HG02759 (cell line): ENCODE measurements at regions not wholly inside any gene's neighbourhood (a gene's known extent, or its start where the extent isn't known, plus 50 kb on each side); places are given as distances from the start of the nearest gene placed in this dataset.

Experiments used
- ATAC-seq: cut with Tn5 transposase; IDR thresholded peaks from one replicate; pipeline ENCODE4 v1.9.1; 2021; ENCODE audit warnings: mild to moderate bottlenecking, moderate library complexity; ENCODE audit not compliant: unreplicated experiment

DNA sequence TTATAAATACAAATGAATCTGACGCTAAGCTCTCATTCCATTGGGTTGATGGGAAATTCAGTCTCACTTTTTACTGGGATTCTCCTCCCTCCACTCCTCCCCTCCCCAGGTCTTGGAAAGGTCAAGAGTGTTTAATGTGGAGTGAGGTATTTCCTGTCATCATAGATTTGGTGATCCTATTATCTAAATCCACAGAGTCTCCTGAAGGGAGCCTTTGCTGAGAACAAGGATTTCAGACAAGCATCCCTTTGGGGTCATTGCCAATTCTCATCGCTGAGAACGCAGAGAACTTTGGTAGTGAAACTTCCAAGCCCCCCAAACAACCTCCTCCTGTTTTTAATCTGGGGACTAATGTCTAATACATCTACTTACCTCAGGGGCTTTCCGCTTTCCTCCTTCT lies 297.9 kb downstream of the OTOL1 start:
- ATAC-seq = no peak

DNA sequence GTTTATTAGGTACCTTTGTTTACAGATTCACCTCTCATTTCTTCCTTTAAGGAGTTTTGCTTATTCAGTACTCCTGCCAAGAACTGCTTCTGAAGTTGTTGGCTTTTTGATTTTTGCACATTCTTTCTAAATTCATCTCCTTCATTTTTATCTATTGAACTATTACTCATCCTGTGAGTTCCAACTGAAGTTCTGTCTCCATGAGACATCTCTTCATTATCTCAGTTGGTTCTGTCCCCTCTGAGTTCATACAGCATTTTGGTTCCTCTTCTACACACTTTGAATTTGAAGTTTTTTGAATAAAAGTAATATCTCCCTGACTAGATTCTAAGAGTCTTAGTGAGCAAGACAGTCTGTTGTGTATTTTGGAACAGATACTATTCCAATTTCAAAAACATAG lies 299.7 kb downstream of the OTOL1 start:
- ATAC-seq = no peak

GRCh38 chr3:161796780-161797179 lies 300.2 kb downstream of the OTOL1 start:
- ATAC-seq = no peak

GRCh38 chr3:161798016-161798415 lies 301.4 kb downstream of the OTOL1 start:
- no peak for ATAC-seq

DNA sequence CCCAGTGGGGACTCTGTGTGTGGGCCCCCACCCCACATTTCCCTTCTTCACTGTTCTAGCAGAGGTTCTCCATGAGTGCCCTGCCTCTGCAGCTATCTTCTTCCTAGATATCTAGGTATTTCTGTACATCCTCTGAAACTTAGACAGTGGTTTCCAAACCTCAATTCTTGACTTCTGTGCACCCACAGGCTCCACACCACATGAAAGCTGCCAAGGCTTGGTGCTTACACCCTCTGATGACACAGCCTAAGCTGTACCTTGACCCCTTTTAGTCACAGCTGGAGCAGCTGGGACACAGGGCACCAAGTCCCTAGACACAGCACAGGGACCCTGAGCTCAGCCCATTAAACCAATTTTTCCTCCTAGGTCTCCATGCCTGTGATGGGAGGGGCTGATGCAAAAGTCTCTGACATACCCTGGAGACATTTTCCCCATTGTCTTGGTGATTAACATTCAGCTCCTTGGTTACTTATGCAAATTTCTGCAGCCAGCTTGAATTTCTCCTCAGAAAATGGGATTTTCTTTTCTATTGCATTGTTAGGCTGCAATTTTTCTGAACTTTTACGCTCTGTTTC lies 304.5 kb downstream of the OTOL1 start:
- ATAC-seq = no peak

- ATAC-seq = no peak
Measured at GRCh38 chr3:161818106-161818505, 321.5 kb downstream of the OTOL1 start.

DNA sequence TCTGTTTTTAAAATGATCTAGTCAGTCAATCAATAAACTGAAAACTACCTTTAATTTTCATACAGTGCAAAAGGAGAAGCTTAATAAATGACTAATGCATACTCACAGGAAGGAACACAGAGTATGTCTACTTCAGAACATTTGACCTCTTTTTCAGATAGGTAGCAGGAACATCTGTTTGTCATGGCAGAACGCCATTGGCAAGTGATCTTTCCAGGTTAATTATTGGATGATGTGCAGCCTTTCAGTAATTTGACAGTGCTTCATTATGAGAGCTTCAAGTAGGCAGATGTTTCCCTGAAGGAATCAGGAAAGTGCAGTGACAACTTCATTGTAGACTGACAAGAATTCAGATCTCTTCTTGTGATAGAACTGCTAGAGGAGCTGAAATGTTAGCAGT lies 325.0 kb downstream of the OTOL1 start:
- no peak for ATAC-seq

GRCh38 chr3:161822291-161822690 lies 325.7 kb downstream of the OTOL1 start:
- ATAC-seq = no peak

DNA sequence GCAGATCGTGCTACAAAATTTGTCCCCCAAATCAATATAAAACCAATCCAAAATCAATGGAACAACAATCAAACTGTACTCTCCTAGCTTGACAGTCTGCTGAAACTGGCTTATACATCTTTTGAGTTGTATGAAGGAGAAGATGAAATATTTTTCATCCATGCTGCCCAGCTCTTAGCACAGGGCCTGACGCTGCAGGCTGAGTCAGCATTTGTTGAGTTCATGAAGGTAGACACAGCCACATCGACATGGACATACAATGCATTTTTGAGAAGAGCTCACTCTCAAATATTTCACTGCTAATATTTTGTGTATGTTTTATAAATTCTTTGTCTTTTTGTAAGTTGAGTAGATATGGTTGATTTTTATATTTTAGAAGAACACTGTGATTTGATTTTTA lies 327.3 kb downstream of the OTOL1 start:
- ATAC-seq = no peak

DNA sequence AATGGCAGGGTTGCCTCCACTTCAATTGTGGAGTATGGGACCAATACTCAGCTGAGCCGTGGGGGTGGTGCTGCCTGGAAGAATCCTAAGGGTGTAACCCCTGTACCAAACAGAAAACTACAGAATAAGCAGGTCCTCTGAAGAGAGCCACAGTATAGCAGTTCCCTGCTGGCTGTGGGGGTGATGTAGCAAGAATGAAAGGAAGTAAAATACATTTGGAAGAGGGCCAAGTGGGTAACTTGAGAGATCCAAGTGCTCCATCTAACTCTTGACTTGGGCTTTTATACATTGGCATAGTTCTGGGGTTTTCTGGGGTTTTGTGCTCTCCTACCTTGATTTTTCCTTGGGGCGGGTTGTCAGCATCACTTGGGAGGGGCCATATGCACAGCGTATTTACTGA lies 341.4 kb downstream of the OTOL1 start:
- no peak for ATAC-seq

DNA sequence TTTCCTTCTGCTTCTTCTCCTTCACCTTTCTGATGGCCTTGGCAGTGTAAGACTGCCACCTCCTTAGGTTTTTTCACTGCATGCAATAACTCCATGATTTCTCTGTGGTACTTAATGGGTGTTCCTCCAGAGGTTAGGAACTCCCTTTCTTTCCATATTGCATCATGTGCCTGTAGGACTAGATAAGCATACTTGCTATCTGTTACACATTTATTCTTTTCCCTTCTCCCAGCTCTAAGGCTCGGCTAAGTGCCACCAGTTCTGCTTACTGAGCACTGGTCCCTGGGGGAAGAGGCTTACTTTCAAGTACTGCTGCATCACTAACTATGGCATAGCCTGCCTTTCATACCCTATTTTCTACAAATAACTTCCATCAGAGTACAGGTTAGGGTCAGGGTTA lies 351.8 kb downstream of the OTOL1 start:
- ATAC-seq = no peak

- ATAC-seq = peak; percentile 79
Measured at GRCh38 chr3:161851941-161852566, 355.4 kb downstream of the OTOL1 start.

- ATAC-seq = no peak
Measured at GRCh38 chr3:161852744-161853143, 356.1 kb downstream of the OTOL1 start.

- peak; percentile 71 for ATAC-seq
Measured at GRCh38 chr3:161854232-161854771, 357.7 kb downstream of the OTOL1 start.

GRCh38 chr3:161859057-161859456 lies 362.4 kb downstream of the OTOL1 start:
- ATAC-seq = no peak

- ATAC-seq = no peak
Measured at GRCh38 chr3:161859865-161860450, 363.4 kb downstream of the OTOL1 start.

DNA sequence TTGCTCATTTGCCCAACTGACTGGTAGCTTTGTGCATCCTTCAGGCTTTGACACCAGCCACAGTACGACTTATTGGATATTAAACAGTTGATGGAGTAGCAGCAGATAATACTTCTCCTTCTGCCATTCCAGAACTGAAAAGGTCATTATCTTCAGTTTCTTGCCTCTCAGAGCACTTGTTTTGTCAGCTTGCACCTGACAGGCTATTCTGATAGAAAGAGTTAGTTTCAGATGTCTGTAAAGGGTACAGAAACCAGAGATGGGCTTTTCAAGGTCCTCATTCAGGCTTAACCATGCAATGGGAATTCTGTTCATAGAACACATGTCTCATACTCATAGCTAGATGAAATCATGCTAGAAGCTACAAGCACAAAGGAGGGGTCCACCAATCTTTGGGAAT lies 367.2 kb downstream of the OTOL1 start:
- ATAC-seq = no peak

- ATAC-seq = no peak
Measured at GRCh38 chr3:161866176-161866575, 369.6 kb downstream of the OTOL1 start.

DNA sequence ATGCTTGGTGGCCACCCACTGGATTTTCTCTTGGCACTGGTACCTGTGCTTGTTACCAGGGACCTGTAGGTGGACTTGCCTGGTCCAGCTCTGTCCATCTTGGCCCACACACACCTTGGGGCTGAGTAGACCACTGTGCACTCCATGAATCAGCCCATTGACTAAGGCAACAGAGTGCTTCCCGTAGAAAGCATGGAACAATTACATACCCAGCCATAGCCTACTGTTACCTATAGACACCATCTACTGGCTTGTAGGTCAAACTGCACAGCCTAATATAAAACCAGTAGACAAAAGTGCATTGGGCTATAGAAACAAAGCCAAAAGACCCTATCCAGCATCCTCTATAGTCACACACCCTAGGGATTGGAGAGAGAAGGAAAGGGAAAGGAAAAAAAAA lies 378.9 kb downstream of the OTOL1 start:
- ATAC-seq = no peak

GRCh38 chr3:161879470-161879869 lies 382.9 kb downstream of the OTOL1 start:
- ATAC-seq = no peak

DNA sequence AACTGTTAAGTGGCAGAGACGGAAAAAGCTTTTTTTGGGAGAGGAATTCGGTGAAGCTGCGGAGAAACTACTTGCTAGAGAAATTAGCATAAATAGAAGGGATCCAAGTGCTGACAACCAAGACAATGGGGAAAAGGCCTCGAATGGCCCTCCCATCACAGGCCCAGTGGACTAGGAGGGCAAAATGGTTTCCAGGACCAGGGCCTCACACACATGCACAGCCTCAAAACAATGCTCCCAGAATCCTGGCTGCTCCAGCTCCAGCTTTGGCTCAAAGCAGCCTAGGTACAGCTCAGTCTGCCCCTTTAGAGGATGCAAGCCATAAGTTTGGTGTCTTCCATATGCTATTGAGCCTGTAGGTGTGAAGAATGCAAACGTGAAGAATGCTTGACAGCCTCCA lies 388.2 kb downstream of the OTOL1 start:
- ATAC-seq = no peak

GRCh38 chr3:161890147-161890625 lies 393.6 kb downstream of the OTOL1 start:
- no peak for ATAC-seq
